ENCODE measurements at regions not wholly inside any gene's neighbourhood (a gene's known extent, or its start where the extent isn't known, plus 50 kb on each side); places are given as distances from the start of the nearest gene placed in this dataset.
"Not testable (repeated sequence)": the region's sequence is repeated elsewhere in the genome, so short reads cannot be mapped to it uniquely, and the experiment has no call there.

DNA sequence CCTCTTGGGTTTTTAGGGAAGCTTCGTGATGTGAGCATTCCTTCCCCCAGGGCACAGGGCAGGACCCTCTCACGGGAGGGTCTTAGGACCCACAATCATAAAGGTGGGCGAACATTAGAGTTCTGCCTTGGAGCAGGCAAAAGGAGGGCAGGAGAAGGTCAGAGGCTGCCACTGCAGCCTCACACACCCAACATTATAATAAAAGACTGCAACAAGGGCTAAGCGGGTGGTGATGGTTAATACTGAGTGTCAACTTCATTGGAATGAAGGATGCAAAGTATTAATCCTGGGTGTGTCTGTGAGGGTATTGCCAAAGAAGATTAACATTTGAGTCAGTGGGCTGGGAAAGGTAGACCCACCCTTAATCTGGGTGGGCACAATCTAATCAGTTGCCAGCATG, 206.6 kb upstream of the C2CD4B start:
- DNase-seq (ENCODE audit: low read depth), result not testable (repeated sequence)

DNA sequence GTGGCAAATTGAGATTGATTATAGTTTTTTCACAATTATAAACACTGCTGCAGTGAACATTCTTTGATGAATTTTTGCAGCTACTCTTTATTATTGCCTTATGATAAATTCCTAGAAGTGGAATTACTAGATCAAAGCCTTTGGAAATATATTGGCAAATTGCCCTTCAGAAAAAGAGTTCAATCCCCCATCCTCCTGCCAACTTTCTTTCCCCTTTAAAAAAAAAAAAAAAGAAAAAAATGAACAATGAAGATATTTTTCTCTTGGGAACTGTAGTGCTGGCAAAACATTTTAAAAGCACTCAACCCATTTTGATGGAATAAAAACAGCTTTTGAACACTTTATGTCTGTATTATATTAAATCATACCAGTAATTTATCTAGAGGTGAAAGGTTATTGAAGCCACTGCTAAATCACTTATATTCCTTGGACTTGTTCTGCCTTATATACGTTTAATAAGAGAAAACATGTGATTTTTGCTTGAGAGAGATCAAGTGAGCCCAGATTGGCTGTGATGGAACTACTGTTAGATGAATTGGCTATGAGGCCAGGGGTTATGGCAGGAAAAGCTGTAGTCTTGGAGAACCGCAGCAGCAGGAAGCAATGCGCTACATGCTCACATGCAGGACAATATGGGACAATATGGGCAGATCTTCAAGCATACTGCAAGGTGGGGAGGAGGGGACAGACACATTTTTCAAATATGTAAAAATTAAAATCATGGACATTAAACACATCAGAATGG, 212.8 kb upstream of the C2CD4B start:
- DNase-seq (ENCODE audit: low read depth), result no peak

DNA sequence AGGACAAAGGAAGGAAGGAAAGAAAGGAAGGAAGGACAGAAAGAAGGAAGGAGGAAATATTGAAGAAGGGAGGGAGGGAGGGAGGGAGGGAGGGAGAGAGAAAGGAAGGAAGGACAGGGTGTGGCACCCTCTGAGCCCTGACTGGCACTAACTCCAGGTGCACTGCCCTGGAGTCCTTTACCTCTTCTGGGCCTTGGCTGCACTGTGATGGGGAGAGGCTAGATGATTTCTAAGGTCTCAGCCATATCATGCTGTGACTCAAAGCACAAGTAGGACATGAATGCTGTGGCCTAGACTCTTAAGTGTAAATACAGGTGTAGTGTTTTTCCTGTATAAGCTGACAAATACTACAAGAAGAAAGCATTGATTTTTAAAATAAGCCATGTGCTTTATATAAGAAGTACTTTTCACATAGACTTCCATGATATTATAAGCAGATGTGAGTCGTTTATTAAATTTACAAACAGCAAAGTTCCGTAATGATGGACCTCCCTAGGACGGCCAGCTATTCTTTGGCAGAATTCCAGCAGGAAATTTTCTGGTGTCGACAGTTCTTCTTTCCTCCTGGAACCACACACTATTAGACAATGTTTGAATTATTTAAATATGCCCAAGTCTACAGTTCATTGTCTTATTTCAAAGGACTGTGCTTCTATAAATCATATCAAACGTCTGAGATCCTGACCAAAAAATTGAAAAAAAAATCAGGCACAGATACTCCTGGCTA, 213.8 kb upstream of the C2CD4B start:
- DNase-seq (ENCODE audit: low read depth), result no peak

DNA sequence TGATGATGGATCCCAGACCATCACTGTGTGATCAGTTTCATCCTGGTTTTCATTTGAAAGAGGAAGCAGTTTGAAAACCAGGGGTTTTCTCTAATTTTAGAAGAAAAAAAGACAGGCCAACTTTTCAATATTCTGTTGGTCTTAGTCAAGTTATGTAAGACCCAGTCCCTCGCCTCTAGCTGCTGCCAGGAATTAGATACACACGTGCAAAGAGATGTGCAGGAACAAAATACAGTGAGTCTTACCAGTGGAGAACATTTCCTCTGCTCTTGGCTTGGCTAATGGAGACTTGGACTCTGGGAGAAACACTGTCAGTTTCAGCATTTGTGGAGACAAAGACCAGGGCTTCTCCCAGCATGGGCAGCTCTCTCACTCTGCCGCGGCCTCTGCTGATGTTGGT, 214.9 kb upstream of the C2CD4B start:
- DNase-seq (ENCODE audit: low read depth), result no peak

DNA sequence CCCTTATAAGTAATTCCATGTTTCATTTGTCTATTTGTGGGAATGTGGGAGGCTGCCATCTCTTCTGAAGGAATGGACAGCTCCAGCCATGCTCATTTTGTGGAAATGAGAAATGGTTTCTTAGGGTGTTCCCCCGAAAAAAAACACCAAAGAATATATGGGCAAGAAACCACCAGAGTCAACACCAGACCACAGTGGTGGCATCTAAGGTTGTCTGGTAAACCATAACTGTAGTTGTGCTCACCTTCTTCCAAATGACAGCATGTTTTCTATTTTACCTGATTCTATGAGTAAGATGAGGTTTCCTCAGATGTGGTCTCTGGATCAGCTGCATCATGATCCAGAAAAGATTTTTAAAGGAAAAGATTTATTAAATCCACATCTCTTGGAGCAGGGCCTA, 217.0 kb upstream of the C2CD4B start:
- no peak for DNase-seq (ENCODE audit: low read depth)

DNA sequence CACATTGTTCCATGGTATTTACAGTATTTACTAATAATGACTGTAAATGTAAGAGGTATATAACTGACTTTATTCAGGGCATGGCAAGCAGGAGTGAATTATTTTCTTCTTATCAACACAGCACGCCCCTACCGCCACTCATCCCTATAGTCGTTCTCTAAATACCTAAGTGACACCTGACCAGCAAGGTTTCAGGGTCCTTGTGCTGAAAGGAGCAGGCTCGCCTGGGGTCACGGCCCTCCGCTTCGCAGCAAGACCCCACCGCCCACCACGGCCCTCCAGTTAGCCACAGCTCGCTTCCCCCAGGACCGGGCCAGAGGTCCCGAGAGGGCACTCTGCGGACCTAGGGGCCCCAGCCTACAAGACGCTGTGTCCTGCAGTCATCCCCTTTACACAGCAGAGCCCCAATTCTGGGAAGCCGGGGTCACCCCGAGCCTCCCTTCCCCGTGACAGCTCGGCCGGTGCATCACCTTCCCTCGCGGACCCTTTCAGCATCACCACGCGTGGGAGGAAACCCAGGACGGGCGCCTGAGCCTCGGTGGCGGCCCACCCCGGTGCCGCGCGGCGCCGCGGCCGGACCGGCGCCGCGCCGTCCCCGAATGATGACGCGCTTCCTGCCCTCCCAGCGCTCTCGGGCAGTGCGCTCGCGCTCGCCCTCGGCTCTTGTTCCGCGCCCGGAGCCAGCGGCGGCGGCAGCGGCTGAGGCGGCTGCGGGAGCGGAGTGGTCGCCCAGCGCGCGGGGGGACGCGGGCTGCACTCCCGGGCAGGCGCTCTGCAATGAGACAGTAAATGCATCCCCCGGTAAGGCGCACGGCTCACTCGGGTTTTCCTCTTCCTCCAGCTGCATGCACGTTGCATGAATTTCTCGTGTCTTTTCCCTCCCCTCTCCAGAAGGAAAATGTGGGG, 225.1 kb upstream of the C2CD4B start, which contains the start of gene TLN2:
Gene TLN2, plus strand, starts transcription at position 666 of the 906 bp plus-strand sequence.
- DNase-seq (ENCODE audit: low read depth), result peak; percentile 38

DNA sequence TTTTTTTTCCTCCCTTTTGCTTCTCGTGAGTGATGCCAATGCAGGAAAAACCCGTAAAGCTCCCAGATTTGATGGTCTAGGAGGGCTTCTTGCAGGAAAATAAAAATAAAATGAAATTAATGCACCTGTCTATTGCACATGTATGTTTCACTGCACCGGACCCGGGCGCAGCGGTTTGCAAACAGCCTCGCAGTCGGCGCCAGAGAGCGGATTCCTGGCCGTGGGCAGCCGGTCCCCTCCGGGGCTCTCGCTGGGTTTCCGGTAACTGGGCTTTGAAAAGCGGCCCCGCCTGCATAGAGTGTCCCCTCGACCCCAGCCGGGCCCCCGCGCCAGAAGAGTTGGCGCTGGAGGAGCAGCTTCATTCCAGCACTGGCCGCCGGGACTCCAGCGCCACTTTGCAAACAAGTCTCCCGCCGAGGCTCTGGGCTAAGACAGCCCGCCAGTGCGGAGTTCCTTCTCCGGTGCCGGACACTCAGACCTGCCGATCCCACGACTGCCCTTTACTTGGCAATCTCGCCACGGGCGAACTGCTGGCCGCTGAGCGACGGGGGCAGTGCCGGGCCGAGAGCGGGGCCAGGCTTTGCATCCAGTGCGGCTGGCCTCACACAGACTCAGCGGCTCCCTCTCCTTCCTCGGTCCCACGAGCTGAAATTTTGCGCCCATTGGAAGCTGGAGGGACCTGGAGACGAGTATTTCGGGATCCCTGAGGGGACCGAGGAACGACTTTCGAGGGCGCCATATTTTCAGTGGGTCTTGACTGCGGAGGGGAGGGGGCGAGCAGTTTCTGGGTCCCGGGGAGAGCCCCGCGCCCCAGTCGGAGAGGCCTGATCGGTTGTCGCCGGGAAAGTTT, 225.9 kb upstream of the C2CD4B start:
- DNase-seq (ENCODE audit: low read depth), result no peak

DNA sequence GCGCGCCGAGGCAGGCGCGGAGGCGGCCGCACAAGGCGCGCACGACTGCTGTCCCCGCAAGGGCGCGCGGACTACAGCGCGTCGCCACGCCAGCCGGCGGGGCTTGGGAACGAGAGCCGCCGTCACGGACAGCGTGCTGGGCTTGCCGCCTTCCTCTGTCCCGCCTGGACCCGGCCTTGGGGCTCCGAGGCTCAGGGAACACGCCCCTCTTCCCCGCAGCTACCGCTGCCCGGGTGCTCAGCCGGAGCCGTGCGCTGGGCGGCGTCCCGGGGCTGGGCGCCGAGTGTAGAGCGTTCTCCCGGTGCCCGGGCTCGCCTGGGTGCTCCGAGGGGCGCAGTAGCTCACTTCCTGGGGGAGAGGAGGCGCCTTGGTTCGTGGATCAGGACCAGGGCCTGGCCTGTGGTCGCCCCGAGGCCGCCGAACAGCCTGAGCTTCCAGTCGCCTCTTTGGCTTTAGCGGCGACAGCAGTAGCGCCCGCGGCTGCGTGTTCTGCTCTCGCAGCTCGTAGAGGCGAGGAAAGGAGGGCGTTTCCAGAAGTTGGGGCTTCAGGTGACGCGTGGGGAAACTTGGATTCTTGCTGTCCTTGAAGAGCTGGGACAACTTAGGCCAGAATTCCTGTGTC, 226.7 kb upstream of the C2CD4B start:
- DNase-seq (ENCODE audit: low read depth), result no peak

DNA sequence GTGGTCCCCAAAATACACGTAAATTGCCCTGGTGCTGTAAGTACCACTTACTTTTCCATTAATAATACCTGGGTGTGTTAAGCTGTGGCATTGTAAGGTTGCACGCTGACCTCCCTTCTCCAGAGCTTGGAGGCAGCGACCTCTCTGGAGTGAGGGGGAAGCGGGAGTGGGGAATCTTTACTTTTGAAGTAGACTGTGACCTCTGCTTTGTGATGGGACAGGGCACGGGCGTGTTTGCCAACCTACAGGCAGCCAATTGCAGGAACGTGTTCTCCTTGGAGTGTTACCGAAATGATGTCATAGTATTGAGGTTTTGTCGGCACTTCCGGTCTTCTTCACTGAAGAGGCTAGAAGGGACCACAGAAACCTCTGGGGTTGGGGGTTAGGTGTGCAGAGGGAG, 227.3 kb upstream of the C2CD4B start:
- DNase-seq (ENCODE audit: low read depth), result no peak

DNA sequence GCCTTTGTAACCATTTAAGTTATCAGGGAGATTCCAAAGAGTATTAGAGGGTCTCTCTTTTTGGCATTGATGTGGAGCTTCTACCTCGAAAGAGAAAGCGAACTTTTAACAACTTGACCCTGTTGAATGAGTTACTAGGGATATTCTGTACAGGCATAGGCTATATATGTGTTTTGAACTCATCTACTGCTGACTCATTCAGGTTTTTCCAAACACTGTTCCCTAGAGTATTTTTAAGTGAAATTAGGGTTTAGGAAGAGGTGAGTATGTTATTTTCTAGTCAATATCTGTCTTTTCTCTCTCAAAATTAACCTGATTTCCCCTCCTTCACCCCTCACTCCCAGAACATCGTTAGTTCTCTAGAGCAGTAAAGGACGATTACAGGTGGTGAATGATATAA, 228.1 kb upstream of the C2CD4B start:
- DNase-seq (ENCODE audit: low read depth), result no peak

DNA sequence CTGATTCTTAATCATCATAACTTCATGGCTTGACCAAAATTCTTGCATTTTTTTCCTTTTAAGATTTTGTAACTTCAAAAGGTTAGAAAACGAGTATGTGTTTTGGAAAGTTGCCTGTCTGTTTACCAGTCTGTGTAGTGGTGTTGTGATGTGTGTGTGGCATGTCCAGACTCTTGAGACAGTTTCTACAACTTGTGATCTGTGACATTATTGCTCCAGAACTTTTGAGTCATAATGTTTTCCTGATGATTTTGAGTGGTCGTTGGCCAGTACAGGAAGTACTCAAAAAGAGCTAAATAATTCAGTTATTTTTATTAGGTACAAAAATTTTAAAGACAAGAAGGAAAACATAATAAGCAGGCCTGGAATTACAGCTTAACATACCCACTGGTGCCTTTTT, 229.0 kb upstream of the C2CD4B start:
- DNase-seq (ENCODE audit: low read depth), result no peak

DNA sequence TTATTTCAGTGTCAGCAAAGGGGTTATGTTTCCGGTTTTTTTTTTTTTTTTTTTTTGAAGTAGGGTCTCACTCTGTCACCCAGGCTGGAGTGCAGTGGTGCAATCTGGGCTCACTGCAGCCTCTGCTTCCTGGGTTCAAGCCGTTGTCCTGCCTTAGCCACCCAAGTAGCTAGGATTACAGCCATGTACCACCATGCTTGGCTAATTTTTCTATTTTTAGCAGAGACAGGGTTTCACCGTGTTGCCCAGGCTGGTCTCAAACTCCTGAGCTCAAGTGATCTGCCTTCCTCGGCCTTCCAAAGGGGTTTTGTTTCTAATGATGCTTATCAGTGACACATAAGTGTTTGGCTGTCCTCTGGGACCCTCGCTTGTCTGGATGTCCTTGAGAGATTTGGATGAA, 235.7 kb upstream of the C2CD4B start:
- no peak for DNase-seq (ENCODE audit: low read depth)

DNA sequence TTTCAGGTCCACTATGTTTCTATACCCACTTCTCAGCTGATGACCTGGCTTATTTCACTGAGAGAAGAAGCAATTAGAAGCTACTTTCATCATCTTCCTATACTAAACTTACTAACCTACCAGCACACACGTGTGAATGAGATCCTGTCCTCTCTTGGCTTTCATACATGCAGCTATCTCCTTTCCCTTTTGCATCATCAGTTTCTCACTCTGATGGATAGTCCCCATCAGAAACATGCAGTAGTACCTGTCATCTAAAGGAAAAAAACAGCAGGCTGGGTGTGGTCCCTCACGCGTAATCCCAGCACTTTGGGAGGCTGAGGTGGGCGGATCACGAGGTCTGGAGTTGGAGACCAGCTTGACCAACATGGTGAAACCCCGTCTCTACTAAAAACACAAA, 237.6 kb upstream of the C2CD4B start:
- no peak for DNase-seq (ENCODE audit: low read depth)

DNA sequence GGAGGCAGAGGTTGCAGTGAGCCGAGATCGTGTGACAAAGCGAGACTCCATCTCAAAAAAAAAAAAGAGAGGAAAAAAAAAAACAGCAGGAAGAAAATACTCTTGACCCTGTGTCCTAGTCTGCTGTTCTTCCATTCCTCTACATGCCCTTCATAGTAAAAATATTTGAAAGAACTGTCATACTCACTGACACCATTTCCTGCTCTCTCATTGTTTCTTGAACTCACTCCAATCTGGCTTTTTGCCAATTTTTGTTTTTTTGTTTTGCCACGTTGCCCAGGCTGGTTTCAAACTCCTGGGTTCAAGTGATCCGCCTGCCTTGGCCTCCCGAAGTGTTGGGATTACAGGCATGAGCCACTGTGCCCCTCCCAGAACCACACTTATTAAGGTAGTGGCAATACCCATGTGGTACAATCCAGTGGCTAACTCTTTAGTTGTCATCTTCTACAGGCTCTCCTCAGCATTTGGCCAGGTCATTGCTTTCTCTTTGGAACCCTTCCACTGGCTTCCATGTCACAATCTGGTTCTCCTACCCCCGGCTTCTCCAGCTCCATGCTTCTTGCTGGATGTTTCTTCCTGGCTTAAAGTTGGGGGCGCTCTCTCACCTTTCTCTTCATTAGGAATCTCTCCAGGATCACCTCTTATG, 238.2 kb upstream of the C2CD4B start:
- no peak for DNase-seq (ENCODE audit: low read depth)

DNA sequence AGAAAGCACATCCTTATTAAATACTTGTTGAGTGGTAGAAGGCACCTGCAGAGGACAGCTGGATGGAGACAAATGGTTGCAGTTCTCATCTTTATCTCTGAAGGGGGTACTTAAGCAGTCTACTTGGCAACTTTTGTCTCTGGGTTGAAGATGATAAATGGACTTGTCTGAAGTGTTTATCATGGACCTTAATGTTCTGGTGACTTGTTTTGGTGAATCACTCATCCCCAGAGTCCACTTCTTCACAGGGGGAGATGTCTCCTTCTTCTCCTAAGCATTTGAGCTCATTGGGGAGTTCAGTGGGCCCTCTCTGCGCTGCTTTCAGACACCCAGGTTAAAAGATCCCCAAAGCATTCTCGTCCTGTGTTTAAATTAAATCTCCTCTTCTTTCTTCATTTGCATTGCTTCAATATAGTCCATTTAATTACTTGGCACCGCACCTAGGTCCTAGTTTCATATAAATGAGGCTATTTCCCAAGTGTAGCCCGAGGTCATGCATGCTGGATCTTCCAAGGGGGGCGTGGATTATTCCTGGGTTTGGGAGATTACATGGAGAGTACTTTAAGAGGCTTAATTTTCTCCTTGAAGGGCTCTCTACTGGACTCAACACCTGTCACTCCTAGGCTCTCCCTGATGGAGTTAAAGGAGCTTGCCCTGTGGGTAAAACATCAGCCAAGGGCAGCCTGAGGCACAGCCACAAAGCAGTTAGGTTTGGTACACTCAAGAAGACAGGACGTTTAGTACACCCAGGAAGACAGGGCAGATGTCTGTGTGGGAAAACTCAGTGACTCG, 239.3 kb upstream of the C2CD4B start:
- DNase-seq (ENCODE audit: low read depth), result no peak

DNA sequence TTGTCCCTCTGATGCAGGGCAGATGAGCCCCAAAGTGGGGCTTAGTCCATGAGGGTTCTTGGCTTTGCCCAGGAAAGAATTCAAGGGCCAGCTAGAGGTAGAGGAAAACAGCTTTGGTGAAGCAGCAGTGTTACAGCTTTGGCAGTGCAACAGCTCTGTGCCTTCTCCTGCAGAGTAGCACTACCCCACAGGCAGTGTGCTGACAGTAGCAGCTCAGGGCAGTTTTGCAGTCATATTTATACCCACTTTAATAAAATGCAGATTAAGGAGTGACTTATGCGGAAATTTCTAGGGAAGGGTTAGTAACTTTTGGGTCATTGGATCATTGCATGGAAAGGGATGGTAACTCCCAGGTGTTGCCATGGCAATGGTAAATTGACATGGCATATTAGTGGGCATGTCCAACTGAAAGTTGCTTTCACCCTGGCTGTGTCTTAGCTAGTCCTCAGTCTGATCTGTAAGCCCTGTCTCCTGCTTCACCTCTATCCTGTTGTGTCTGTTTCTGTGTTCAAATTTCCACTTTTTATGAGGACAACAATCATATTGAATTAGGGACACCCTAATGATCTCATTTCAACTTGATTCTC, 241.3 kb upstream of the C2CD4B start:
- DNase-seq (ENCODE audit: low read depth), result no peak

DNA sequence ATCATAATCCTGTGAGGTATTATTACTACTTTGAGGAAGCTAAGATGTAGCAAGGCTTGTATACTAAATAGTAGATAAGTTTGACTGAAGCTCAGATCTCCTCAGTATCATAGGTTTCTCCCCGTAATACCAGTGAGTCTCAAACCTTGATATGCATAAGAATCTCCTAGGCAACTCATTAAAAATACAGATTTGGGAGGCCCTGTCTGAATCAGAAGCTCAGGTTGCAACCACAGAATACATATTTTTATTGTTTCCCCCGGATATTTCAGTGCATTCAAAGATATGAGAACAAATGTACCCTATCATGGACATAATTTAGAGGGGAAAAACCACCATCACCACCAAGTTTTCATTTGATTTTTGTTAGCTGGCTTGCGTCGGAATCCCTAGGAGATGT, 242.1 kb upstream of the C2CD4B start:
- no peak for DNase-seq (ENCODE audit: low read depth)

DNA sequence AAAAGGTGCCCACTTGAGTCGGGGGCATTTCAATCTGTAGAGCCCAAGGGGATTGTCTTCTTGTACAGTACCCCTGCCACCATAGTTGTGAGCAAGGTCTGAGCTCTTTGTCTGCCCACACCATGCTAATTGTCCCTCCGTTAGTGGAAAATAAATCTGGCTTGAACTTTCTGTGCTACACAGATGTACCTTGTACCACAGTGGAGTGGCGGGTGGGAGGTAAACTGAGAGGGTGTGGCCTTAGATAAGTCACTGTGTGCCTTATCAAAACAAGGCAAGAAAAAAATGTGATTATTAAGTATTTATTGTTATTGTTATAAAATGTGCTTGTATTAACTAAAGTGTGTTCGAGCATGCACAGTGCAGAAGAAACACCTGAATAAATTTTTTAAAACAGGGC, 242.9 kb upstream of the C2CD4B start:
- DNase-seq (ENCODE audit: low read depth), result no peak

DNA sequence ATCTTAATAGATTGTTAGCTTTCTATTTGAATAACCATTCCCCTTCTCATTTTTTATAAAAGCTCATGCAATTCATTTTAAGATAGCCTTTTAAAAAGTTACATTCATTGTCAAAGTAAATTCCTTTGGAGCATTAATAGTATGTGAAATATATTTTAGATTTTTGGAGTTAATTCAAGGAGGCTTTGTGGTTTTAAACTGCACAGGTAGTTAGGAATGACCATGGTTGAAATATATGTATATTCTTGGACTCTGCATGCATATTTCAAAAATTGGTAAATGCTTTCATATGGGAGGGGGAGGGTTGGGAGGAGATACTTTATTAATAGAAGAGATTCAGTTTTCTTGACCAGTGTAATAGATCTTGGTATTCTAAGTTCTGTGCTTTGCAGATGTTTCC, 244.4 kb upstream of the C2CD4B start:
- DNase-seq (ENCODE audit: low read depth), result no peak

DNA sequence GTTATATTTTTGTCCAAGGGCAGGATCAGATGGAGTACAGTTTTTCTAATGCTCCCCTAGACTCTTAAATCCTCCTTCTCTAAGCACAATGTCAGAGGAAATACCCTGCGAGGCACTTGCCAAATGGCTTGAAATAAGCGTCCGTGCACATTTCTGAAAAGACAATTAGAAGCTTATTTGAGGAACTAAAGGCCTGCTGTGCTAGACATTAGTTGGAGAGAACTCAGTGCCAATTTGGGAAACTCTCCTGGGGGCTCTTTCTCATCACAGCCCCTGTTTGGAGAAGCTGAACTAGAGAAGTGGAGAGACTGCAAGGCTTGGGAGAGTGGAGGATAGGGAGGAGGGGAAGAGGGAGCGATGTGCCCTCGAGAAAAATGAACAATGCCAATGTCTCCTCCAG, 247.6 kb upstream of the C2CD4B start:
- DNase-seq (ENCODE audit: low read depth), result no peak
